Small intestine (tissue), 7 donors: ENCODE measurements at regions not wholly inside any gene's neighbourhood (a gene's known extent, or its start where the extent isn't known, plus 50 kb on each side); places are given as distances from the start of the nearest gene placed in this dataset.

Source experiments
- DNase-seq, 2 donors: peaks; one replicate each; pipeline versions ENCODE4 v3.0.0 to v3.0.0-alpha.2; 2013
- FAIRE-seq: peaks from 2 replicates; lab custom pipeline; 2012; peaks lifted over from hg19 to GRCh38; lab: Jason Lieb, UNC
- H3K27ac ChIP-seq, 3 donors: one replicate each; pipeline ENCODE4 v1.5.1; 2013; ENCODE audit warnings: low read length in 2 of 3, mild to moderate bottlenecking in 2 of 3, control low read depth in 1 of 3, inconsistent platforms in 1 of 3, low read depth in 1 of 3, moderate library complexity in 1 of 3
- H3K27me3 ChIP-seq, 3 donors: one replicate each; pipeline ENCODE4 v1.6.1; 2013; ENCODE audit warnings: low read length in 3 of 3, inconsistent platforms in 1 of 3; ENCODE audit not compliant: control insufficient read depth in 3 of 3, insufficient read depth in 3 of 3
- H3K36me3 ChIP-seq, 3 donors: one replicate each; pipeline ENCODE4 v1.6.1; 2013; ENCODE audit warnings: low read length in 3 of 3, inconsistent platforms in 1 of 3, low read depth in 1 of 3, mild to moderate bottlenecking in 1 of 3, moderate library complexity in 1 of 3; ENCODE audit not compliant: control insufficient read depth in 3 of 3, insufficient read depth in 2 of 3
- H3K4me1 ChIP-seq, 3 donors: one replicate each; pipeline ENCODE4 v1.6.1; 2013; ENCODE audit warnings: low read length in 2 of 3, inconsistent platforms in 1 of 3, low read depth in 1 of 3, mild to moderate bottlenecking in 1 of 3, moderate library complexity in 1 of 3; ENCODE audit not compliant: control insufficient read depth in 3 of 3, insufficient read depth in 2 of 3
- H3K4me3 ChIP-seq, 3 donors: one replicate each; pipeline ENCODE4 v1.5.1; 2013; ENCODE audit warnings: low read length in 3 of 3, control low read depth in 1 of 3, inconsistent platforms in 1 of 3, low read depth in 1 of 3, mild to moderate bottlenecking in 1 of 3, moderate library complexity in 1 of 3
- H3K9me3 ChIP-seq, 2 donors: one replicate each; pipeline ENCODE4 v1.6.1; 2013; ENCODE audit warnings: low read depth in 1 of 2, low read length in 1 of 2; ENCODE audit not compliant: control insufficient read depth in 2 of 2, insufficient read depth in 1 of 2
- WGBS, 3 donors: extraction: QIAGEN DNeasy Blood & Tissue Kit; methylation state at CpG; one replicate each; pipeline ENCODE4 v1.1.7; 2013; 5-methylcytosine and 5-hydroxymethylcytosine counted together
- donor health status: healthy with polysubstance abuse.
- donor health status: control.
- donor health status: control.
- donor health status: Bipolar disorder and iron deficiency.
- donor health status: healthy.

DNA sequence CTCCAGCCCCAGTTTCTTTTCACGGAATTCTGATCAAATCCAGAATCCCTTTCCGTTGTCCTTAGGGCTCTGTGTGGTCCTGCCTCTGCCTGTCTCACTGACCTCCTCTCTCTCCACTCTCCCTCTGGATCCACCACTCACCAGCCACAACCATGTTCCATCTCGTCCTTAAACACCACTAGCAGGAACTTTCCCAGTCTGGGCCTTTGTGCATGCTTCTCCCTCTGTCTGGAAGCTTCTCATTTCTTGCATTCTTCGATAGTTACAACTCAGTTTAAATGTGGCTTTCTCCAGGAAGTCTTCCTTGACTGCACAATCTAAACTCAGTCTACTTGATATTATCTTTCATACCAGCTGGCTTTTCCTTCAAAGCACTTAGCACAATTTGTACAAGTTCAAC, 117.7 kb upstream of the MSX2 start:
- Histone ChIP-seq H3K4me3 (no peak overlapping the region), H3K27me3 (no peaks in the 10 kb centered on the region), H3K27ac (no peak overlapping the region), H3K4me1 (peaks cover 0 to 6% (median 0%) of the 10 kb centered on the region in 3 donors), H3K9me3 (peaks cover 0 to 1% of the 10 kb centered on the region in 2 donors), H3K36me3 (no peaks in the 10 kb centered on the region)
- FAIRE-seq: no peak
- 59 to 88% (median 71%) methylated on average over 4 of the region's 4 CpGs for WGBS, 3 donors
- no peak for DNase-seq

DNA sequence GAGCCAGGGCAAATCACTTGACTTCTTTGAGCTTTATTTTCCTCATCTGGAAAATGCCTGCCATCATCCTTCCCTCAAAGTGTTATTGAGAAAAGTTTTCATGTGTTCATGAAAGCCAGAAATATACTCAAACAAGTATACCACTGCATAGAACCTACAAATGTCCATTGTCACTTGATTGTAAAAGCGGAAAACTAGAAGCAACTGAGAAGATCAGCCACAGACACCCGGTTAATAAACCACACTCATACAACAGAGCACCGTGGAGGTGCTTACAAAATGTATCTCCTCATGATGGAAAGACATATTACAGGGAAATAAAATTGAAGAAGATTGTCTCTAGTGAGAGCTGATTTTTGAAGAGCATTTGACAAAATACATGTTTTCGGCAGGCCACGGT, 117.2 kb upstream of the MSX2 start:
- Histone ChIP-seq H3K9me3 (no peaks in the 10 kb centered on the region), H3K4me3 (no peak overlapping the region), H3K4me1 (peaks cover 0 to 2% (median 0%) of the 10 kb centered on the region in 3 donors), H3K36me3 (no peaks in the 10 kb centered on the region), H3K27me3 (no peaks in the 10 kb centered on the region), H3K27ac (no peak overlapping the region)
- DNase-seq (no peak), FAIRE-seq (no peak)
- WGBS, 3 donors: 92 to 98% (median 92%) methylated on average over 5 of the region's 5 CpGs

DNA sequence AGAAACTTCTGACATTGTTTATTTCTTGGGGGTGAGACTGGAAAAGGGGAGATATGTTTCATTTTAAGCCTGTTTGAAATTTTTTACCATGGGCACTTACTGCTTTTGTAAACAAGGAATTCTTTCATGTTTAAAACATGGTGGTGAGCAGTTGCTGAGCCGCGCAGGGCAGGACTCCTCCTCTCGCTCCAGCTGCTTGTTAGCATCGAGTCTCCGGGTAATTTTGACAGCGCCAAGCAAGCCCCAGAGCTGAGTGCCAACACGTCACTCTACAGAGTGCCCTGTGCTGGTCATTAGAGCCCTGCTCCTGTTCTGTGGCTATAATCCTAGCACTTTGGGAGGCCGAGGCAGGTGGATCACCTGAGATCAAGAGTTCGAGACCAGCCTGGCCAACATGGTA, 116.5 kb upstream of the MSX2 start:
- DNase-seq (no peak), FAIRE-seq (no peak)
- peaks cover 0 to 2% (median 0%) of the 10 kb centered on the region in 3 donors for H3K4me1 ChIP-seq
- 55 to 65% (median 65%) methylated on average over 9 of the region's 9 CpGs for WGBS, 3 donors
- H3K27ac ChIP-seq: no peak overlapping the region
- H3K9me3 ChIP-seq: no peaks in the 10 kb centered on the region
- no peak overlapping the region for H3K4me3 ChIP-seq
- H3K36me3 ChIP-seq: no peaks in the 10 kb centered on the region
- H3K27me3 ChIP-seq: no peaks in the 10 kb centered on the region

DNA sequence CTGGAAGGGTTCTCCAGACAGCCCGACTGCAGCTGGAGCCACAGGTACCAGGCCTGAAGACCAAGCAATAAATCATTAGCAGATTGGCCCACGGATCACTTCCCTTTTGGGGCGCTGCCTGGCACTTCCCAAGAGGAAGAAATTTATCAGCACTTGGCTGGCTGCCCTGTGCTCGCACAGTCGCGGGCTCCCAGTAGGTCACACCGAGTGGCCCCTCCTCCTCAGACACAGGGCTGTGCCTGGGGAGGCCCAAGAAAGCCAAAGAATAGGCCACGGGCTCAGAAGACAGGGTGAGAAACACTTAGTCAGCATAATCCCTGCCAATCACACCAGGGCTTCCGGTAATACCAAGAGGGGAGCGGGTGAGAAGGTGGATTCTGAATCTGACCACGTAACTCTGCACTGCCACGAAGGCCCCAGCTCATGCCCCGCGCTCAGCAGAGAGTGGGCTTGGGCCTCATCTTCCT, 115.7 kb upstream of the MSX2 start:
- Histone ChIP-seq H3K4me3 (no peak overlapping the region), H3K36me3 (no peaks in the 10 kb centered on the region), H3K4me1 (peaks cover 0 to 2% (median 0%) of the 10 kb centered on the region in 3 donors), H3K9me3 (no peaks in the 10 kb centered on the region), H3K27ac (no peak overlapping the region), H3K27me3 (no peaks in the 10 kb centered on the region)
- 5 to 20% (median 11%) methylated on average over 14 of the region's 14 CpGs for WGBS, 3 donors
- no peak for FAIRE-seq
- DNase-seq: peak; percentile 80 to 96

GRCh38 chr5:174609116-174609515, 115.3 kb upstream of the MSX2 start:
- H3K27ac ChIP-seq: no peak overlapping the region
- DNase-seq (peak in 1 of 2 donors; percentile 40), FAIRE-seq (no peak)

DNA sequence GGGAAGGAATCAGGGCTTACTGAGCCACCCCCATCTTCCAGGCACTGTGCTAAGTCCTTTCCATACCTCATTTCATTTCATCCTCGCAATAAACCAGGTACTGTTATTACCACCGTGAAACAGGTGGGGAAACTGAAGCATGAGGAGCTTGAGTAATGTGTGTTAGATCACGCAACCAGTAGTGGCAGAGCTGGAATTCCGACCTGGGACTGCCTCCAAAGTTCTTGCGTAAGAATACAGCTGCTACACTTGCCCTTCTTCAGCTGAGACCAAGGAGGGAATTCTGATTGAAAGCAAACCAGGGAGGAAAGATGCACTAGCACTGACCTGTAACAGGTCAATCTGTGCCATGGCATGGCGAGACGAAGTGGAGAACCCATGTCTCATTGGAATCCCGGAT, 113.4 kb upstream of the MSX2 start:
- Histone ChIP-seq H3K27ac (no peak overlapping the region), H3K36me3 (no peaks in the 10 kb centered on the region), H3K4me3 (no peak overlapping the region), H3K27me3 (no peaks in the 10 kb centered on the region), H3K4me1 (peaks cover 0 to 2% (median 0%) of the 10 kb centered on the region in 3 donors), H3K9me3 (peaks cover 0 to 4% of the 10 kb centered on the region in 2 donors)
- peak; percentile 42 to 79 for DNase-seq
- WGBS, 3 donors: 20 to 62% (median 40%) methylated on average over 8 of the region's 8 CpGs
- no peak for FAIRE-seq

More at GRCh38 chr5:174609116-174609515, 115.3 kb upstream of the MSX2 start:
- H3K9me3 ChIP-seq: no peaks in the 10 kb centered on the region
- no peaks in the 10 kb centered on the region for H3K36me3 ChIP-seq
- peaks cover 0 to 2% (median 0%) of the 10 kb centered on the region in 3 donors for H3K4me1 ChIP-seq
- WGBS, 3 donors: 19 to 50% (median 34%) methylated on average over 14 of the region's 14 CpGs
- no peak overlapping the region for H3K4me3 ChIP-seq
- no peaks in the 10 kb centered on the region for H3K27me3 ChIP-seq

- FAIRE-seq: no peak
- 34 to 64% (median 36%) methylated on average over 2 of the region's 2 CpGs for WGBS, 3 donors
- DNase-seq: peak; percentile 71 to 82
These were observed 111.7 kb upstream of the MSX2 start for GRCh38 chr5:174612686-174613085.

DNA sequence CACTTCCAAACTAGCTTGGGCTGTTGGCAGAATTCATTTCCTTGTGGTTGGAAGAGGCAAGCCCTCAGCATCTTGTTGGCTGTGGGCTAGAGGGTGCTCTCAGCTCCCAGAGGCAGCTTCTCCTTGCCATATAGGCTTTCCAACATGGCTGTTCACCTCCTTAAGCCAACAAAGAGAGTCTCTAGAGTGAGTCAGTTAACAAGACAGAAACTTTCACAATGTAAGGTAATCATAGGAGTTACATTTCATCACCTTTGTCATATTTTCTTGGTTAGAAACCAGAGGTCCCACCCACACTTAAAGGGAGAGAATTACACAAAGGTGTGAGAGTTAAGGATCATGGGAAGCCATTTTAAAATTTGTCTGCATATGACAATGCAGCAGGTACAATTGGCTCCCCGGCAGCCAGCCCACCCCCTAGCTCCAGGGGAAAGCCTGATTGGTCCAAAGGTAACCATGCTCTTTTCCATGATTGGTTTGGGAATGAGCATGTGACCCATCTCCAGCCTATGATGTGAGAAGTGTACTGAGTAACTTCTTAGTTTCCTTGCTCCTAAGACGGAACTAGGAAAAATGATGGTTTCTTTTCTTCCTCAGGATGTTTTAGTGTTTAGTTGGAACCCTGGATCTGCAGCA, 109.8 kb upstream of the MSX2 start:
- Histone ChIP-seq H3K36me3 (no peaks in the 10 kb centered on the region), H3K9me3 (peaks cover 0 to 4% of the 10 kb centered on the region in 2 donors), H3K27ac (no peak overlapping the region), H3K4me1 (peaks cover 0 to 6% (median 5%) of the 10 kb centered on the region in 3 donors), H3K27me3 (no peaks in the 10 kb centered on the region), H3K4me3 (no peak overlapping the region)
- FAIRE-seq: no peak
- WGBS, 3 donors: 93 to 95% (median 94%) methylated on average over 2 of the region's 2 CpGs
- DNase-seq: no peak

More at GRCh38 chr5:174612686-174613085, 111.7 kb upstream of the MSX2 start:
- Histone ChIP-seq H3K27me3 (no peaks in the 10 kb centered on the region), H3K4me1 (peaks cover 0 to 4% (median under 1%) of the 10 kb centered on the region in 3 donors), H3K36me3 (no peaks in the 10 kb centered on the region), H3K9me3 (peaks cover 0 to 4% of the 10 kb centered on the region in 2 donors), H3K4me3 (no peak overlapping the region), H3K27ac (peak overlapping the region in 1 of 3 donors; percentile 35)
